GM04504 (cell line): ENCODE measurements at regions not wholly inside any gene's neighbourhood (a gene's known extent, or its start where the extent isn't known, plus 50 kb on each side); places are given as distances from the start of the nearest gene placed in this dataset.
A peak's percentile ranks its signal among the peaks of the same experiment; 100 is the strongest.

Experiments used
- DNase-seq: peaks from one replicate; pipeline ENCODE4 v3.0.0-alpha.2; 2012; ENCODE audit warnings: low read depth

- no peak for DNase-seq
Observed at GRCh38 chr6:108778421-108779186, 69.6 kb upstream of the ARMC2 start.

DNA sequence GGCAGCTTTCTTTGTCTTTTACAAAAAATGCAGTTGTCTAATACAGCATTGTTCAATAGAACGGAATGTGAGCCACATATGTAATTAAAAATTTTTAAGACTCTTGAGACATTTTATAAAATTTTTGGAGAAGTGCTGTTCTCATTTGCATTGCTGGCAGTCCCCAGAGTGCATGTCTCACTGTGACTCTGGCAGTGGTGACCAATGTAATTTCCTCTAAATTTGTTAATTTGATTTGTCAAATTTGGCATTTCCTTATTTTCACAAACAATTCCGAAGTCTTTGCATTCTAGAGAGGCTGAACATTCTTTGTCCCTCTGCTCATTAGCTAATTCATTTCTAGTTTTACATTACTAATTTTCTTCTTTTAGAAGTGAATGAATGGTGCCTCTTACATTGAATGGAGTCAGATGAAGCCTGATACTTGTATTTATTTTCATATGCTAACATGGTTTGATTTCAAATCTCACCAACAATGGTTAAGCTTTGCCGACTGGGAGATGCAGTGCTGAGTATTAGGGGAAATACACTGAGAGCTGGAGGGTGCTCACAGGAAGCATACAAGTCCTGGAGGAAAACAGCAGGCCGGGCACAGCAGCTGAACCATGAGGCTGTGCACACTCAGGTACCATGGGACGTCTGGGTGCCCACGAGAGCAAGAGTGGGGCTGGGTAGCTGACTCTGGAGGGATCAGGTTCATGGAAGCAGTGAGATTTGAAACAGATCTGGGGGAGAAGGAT, 68.5 kb upstream of the ARMC2 start:
- no peak for DNase-seq

DNA sequence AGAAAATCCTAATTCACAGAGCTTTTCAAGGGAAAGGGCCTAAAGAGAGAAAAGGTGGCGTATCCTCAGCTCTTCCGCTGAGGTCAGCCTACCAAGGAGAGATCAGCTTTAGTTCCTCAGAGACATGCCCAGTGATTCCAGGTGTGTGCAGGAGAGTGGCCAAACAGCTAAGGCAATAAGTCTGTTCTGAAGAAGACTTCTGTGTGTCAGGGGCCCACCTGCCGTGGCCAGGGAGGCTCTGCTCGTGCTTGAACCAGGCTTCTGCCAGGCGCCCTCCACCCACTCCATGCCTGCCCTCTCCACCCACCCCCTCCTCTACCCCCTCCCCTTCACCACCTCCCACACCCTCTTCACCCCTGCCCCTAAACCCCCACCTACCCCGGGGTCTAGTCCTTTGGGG, 67.4 kb upstream of the ARMC2 start:
- DNase-seq, result no peak

DNA sequence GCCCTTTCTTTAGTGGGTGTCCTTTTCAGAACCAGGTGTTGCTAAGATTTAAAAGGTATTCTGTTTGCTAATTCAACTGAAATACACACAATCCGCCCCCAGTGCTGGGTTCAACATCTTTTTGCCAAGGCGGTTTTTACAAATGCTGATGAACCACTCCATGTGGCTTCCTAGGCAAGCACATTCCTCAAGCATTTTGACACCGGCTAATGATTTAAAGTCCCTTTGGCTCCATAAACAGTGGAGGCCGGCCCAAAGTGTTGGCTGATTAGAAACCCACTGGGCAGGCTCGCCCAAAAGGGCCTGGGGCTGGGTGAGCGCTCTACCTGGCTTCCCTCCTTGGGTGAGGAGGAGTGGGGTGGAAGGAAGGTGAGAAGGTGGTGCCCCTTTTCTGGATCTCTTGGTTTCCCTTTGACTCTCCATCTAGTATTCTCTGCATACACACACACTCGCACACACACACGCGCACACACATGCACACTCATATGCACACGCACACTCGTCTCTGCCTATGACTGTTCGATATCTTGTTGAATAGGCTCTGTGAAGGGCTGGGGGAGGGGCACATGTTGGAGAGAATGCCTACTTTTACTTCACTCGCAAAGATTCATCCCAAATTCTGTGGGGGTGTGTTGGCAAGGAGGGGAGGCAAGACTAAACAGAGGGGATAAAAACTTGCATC, 66.7 kb upstream of the ARMC2 start:
- DNase-seq, result no peak

DNA sequence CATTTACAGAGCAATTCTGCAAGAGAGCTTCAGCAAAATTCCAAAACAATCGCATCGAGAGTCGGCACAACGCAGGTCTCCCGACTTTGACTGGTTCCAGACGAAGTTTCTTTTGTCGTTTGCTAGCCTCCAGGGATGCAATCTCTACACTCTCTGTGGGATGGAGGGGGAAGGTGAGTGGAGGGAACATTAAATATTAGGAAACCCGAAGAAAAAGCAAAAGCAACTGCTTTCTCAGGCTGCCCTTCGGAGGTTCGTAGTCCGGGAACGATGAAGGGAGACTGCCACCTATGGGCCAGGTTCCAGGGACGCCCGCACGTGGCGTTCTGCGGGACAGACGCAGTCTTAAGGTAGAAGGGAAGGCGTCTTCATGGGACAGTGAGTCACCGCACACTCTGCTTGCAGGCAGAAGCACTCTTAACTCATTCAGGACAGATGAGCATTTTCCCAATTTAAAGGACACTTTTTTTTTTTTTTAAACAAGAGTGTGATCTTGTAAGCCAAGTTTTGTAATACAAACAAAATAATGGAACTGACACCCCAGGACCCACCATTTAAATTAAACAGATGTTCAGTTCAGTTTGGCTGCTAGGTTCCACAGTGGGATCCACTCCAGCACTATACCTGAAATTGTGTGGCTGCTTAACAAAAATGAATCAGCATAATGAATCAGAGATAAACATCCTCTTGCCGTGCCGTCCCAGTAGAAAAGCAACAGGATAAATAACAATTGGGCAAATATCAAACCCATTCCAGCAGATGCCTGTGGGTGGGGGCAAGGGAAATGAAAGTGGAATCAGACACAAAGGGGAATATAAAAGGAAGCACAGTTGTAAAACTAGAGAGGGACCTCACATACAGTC, 65.8 kb upstream of the ARMC2 start:
- DNase-seq, result peak; percentile 53

DNA sequence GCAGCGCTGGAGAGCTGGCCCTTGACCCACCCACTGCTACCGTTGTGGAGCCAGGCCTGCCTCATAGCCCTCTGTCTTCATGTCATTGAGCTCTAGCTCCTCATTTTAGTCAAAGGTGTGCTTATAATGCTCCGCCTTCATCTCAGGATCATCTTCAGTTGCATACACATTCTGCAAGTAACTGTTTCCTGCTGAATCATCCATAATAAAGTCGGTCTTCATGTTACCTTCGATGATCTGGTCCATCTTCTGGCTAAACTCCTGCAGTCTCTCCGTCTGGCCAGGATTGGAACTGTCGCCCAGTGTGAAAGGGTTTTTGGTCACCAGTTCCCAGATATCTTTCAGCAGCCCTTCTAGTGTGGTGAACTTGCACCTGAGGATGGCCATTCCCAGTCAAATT, 62.6 kb upstream of the ARMC2 start:
- no peak for DNase-seq

GRCh38 chr6:108788416-108788815, 59.8 kb upstream of the ARMC2 start:
- no peak for DNase-seq

DNA sequence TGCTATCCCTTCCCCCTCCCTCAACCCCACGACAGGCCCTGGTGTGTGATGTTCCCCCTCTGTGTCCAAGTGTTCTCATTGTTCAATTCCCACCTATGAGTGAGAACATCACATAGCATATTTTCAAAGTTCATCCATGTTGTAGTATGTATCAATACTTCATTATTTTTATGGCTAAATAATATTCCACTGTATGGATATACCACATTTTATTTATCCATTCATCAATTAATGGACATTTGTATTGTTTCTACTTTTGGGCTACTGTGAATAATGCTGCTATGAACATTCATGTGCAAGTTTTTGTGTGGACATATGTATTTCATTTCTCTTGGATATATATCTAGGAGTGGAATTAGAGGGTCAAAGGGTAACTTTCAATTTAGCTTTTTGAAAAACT, 58.7 kb upstream of the ARMC2 start:
- no peak for DNase-seq

DNA sequence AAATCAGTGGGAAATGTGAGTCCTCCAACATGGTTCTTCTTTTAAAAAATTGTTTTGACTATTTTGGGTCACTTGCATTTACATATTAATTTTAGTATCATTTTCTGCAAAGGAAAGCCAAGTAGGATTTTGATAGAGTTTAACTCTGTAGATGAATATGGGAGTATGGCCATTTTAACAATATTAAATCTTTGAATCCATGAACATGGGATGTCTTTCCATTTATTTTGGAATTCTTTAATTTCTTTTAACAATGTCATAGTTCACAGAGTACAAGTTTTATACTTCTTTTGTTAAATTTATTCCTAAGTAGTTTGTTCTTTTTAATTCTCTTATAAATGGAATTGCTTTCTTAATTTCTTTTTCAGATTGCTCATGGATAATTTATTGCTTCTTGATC, 56.5 kb upstream of the ARMC2 start:
- DNase-seq, result no peak

GRCh38 chr6:108793516-108794251, 54.5 kb upstream of the ARMC2 start:
- DNase-seq, result no peak

DNA sequence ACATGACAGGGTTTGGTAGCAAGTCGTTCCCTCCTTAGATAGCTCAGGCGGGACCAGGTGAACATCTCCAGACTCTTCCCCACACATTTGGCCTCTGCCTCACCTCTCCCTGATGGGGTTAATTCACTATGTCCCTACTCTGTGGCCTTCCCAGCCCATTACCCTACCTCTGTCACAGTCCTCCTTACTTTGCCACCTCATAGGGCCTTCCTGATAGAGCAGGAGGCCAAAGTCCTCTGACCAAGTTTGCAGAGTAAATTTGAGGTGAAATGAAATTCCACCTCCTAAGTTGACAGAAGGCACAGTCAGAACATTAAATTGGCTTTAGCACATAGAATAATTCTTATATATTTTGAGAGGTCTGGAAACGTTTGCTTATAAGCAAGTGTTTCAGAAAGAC, 53.1 kb upstream of the ARMC2 start:
- DNase-seq, result no peak

GRCh38 chr6:108795814-108796213, 52.4 kb upstream of the ARMC2 start:
- no peak for DNase-seq

DNA sequence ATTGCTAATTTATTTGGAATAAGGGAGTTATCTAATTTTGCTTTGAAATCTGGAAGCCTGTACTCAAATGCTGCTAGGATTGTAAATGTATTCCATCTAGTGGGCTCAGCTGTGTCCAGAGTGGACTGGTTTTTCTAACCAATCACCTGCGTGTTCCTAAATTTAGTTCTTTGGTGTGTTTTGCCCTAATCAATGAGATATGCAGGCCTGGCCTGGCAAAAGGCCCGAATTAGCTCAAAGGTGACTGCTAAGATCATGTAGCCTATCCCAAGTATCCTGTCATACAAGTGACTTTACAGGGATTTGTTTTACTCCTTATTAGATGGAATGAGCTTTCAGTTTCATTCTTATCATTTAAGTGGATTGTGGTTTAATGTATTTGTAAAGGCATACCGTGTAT, 51.3 kb upstream of the ARMC2 start:
- DNase-seq, result no peak

DNA sequence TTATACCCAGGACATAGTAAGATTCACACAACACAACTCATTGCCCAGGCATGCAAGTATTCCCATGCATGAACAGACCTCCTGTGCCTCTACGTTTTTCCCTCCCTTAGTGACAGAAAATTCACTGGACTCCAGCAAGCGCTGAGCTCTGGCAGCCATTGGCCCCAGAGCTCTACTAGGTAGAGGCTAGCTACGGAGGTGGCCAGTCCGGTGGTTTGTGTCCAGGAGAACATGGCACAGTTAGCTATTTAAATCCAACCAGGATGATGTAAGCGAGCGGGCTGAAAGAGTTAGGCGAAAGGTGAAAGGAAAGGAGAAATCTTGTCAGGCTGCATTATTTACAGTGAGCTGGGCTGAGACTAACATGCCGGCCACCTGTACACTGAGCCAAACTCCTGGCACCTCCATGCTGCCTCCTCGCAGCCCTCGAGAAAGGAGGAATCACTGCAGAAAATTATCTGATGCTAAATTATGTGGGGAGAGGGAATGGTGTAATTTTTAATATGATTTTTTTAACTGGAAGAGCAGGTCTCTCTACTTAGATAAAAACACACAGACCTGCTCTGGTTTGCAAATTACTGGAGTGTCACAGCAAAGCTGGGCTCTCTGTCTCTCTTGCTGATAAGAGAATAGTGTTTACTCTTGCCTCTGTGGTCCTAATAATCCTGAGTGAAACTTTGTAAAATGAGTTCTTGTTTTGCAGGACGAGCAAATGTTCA, 50.1 kb upstream of the ARMC2 start:
- no peak for DNase-seq
